CD4-positive, alpha-beta memory T cell (primary cell): ENCODE measurements at regions not wholly inside any gene's neighbourhood (a gene's known extent, or its start where the extent isn't known, plus 50 kb on each side); places are given as distances from the start of the nearest gene placed in this dataset.
A peak's percentile ranks its signal among the peaks of the same experiment; 100 is the strongest.

Experiments used
- CTCF ChIA-PET: fragments of 350-600 bp; sonication (Branson Sonifier 250); formaldehyde crosslinking; loops from one replicate; lab custom pipeline; 2021; ENCODE audit warnings: inconsistent platforms; ENCODE audit not compliant: partially characterized antibody; lab: Charles Lee
- POLR2A ChIA-PET: fragments of 350-600 bp; sonication (Branson Sonifier 250); formaldehyde crosslinking; loops from one replicate; lab custom pipeline; 2021; ENCODE audit not compliant: partially characterized antibody; lab: Charles Lee
- DNase-seq, 5 donors: peaks; one replicate each; pipeline versions ENCODE4 v3.0.0 to v3.0.0-alpha.2; 2020 to 2022; ENCODE audit warnings: mixed read lengths in 1 of 5
- H3K27ac ChIP-seq: one replicate; pipeline ENCODE4 v1.7.0; 2013; ENCODE audit warnings: low read depth, low read length
- H3K27me3 ChIP-seq: 2 replicates; pipeline ENCODE4 v1.7.0; 2013; ENCODE audit warnings: mild to moderate bottlenecking, low read length, moderate library complexity; ENCODE audit not compliant: insufficient read depth
- H3K36me3 ChIP-seq: 2 replicates; pipeline ENCODE4 v1.7.0; 2013; ENCODE audit warnings: mild to moderate bottlenecking, low read length, moderate library complexity; ENCODE audit not compliant: insufficient read depth
- H3K4me1 ChIP-seq: 2 replicates; pipeline ENCODE4 v1.7.0; 2013; ENCODE audit warnings: mild to moderate bottlenecking, low read length, moderate library complexity; ENCODE audit not compliant: insufficient read depth
- H3K4me3 ChIP-seq, 2 donors: one replicate each; pipeline ENCODE4 v1.7.0; 2013; ENCODE audit warnings: low read length in 2 of 2, mild to moderate bottlenecking in 1 of 2
- H3K9me3 ChIP-seq, 2 donors: one replicate each; pipeline ENCODE4 v1.7.0; 2013; ENCODE audit warnings: low read length in 2 of 2, control low read depth in 1 of 2; ENCODE audit not compliant: control insufficient read depth in 1 of 2
- H3K27ac Mint-ChIP-seq, 7 donors: one replicate each; pipeline ENCODE4 v1.8.0; 2020 to 2021; ENCODE audit warnings: mixed read lengths in 7 of 7, mild to moderate bottlenecking in 6 of 7, inconsistent platforms in 3 of 7, moderate library complexity in 3 of 7
- H3K27me3 Mint-ChIP-seq, 2 donors: one replicate each; pipeline ENCODE4 v1.8.0; 2020 to 2021; ENCODE audit warnings: mixed read lengths in 2 of 2
- H3K36me3 Mint-ChIP-seq, 2 donors: one replicate each; pipeline ENCODE4 v1.8.0; 2020 to 2021; ENCODE audit warnings: mixed read lengths in 2 of 2, inconsistent platforms in 1 of 2, mild to moderate bottlenecking in 1 of 2
- H3K4me1 Mint-ChIP-seq, 4 donors: one replicate each; pipeline ENCODE4 v1.8.0; 2020 to 2021; ENCODE audit warnings: mixed read lengths in 4 of 4, mild to moderate bottlenecking in 1 of 4
- H3K4me3 Mint-ChIP-seq, 8 donors: one replicate each; pipeline ENCODE4 v1.8.0; 2020 to 2021; ENCODE audit warnings: mixed read lengths in 8 of 8, mild to moderate bottlenecking in 7 of 8, moderate library complexity in 6 of 8, inconsistent platforms in 3 of 8
- H3K9me3 Mint-ChIP-seq, 8 donors: one replicate each; pipeline ENCODE4 v1.8.0; 2020 to 2021; ENCODE audit warnings: mixed read lengths in 8 of 8, mild to moderate bottlenecking in 5 of 8, inconsistent platforms in 3 of 8, moderate library complexity in 1 of 8
- intact Hi-C: fragments of 100-400 bp; cut with micrococcal nuclease; formaldehyde crosslinking; loops from one replicate; pipeline ENCODE4 v1.15.1; 2023

DNA sequence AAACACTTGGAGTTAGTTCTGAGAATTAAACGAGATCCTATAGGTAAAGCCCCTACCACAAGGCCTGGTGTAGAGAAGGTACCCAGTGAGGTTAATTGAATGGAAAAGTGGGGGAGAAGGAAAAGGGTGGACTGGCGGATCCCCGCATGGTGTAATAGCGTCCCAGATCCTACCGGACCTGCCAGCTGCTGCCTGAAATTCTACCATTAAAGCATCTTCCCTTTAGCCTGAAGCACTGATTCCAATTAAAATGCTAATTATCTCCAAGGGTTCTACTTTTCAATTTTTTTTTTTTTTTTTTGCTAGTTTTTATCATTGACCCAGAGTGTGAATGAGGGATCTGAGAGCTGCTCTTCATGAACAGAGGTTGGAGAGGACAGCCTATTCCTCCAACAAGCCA is 237.9 kb downstream of the TLE3 start:
- Mint-ChIP-seq H3K4me1 (peaks cover 3 to 8% (median 6%) of the 10 kb centered on the region in 4 donors), H3K27me3 (no peaks in the 10 kb centered on the region), H3K9me3 (peaks cover 0 to 3% (median 0%) of the 10 kb centered on the region in 8 donors), H3K27ac (no peak overlapping the region), H3K36me3 (no peaks in the 10 kb centered on the region), H3K4me3 (no peak overlapping the region)
- no peak for DNase-seq
- no peaks in the 10 kb centered on the region for H3K9me3 ChIP-seq
- ChIA-PET POLR2A (no interaction called here), CTCF (interaction anchor here (0.6 to 1.2 kb wide), 4 partner anchors 24 to 628 kb away, joined by 3 to 4 read pairs (median 4); no protein-coding TSS in a partner anchor)
- intact Hi-C loops = no loop called here
- H3K27me3 ChIP-seq = no peaks in the 10 kb centered on the region
- no peak overlapping the region for H3K27ac ChIP-seq
- H3K4me3 ChIP-seq = no peak overlapping the region
- H3K36me3 ChIP-seq = no peaks in the 10 kb centered on the region
- peaks cover 15% of the 10 kb centered on the region for H3K4me1 ChIP-seq

DNA sequence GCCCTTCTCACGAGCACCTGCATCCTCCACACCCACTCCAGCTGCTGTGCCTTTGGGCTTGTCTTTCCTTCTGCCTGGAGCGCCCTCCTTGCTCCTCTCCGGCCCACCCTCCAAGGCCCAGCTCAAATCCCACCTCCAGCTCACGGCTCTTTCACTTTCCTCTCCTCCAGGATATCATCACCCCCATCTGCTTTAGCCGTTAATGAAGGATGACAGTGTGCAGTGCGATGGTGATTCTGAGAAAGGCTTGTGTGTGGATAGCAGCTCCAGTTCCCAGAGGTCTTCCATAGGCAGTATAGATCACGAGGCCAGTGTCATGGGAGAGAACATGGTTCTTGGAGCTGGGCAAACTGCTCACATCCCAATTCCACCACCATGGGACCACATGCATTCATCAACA is 237.4 kb downstream of the TLE3 start:
- no peaks in the 10 kb centered on the region for H3K27me3 Mint-ChIP-seq
- H3K36me3 ChIP-seq = no peaks in the 10 kb centered on the region
- intact Hi-C loops = no loop called here
- ChIA-PET CTCF (interaction anchor here (0.6 kb wide), 1 partner anchor 628 kb away, joined by 4 read pairs; no protein-coding TSS in a partner anchor), POLR2A (no interaction called here)
- H3K4me3 Mint-ChIP-seq = no peak overlapping the region
- peaks cover 0 to 3% (median 0%) of the 10 kb centered on the region in 8 donors for H3K9me3 Mint-ChIP-seq
- H3K27me3 ChIP-seq = no peaks in the 10 kb centered on the region
- H3K27ac Mint-ChIP-seq = no peak overlapping the region
- peaks cover 15% of the 10 kb centered on the region for H3K4me1 ChIP-seq
- no peaks in the 10 kb centered on the region for H3K9me3 ChIP-seq
- no peak overlapping the region for H3K27ac ChIP-seq
- H3K4me1 Mint-ChIP-seq = peaks cover 3 to 8% (median 6%) of the 10 kb centered on the region in 4 donors
- H3K36me3 Mint-ChIP-seq = no peaks in the 10 kb centered on the region
- no peak for DNase-seq
- no peak overlapping the region for H3K4me3 ChIP-seq

DNA sequence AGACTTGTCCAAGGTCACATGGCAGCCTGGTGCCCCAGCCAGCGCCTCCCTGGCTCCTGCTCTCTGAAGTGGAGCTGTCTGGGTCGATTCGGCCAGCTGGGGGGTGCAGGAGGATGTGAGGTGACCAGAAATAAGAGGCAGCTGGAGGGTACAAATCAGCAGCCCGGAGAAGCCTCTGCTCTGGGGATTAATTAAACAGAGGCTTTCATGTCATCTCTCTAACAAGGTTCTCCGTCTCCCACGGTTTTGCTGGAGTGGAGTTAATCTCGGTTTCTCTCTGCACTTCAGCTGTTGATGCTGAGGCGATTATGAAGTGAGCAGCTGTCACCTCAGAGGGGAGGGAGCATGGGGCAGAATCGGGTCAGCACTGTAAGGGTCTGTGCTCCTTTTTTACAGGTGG is 236.8 kb downstream of the TLE3 start:
- peaks cover 3 to 8% (median 6%) of the 10 kb centered on the region in 4 donors for H3K4me1 Mint-ChIP-seq
- no peaks in the 10 kb centered on the region for H3K36me3 ChIP-seq
- no peak overlapping the region for H3K4me3 Mint-ChIP-seq
- ChIA-PET CTCF (no interaction called here), POLR2A (no interaction called here)
- H3K27me3 Mint-ChIP-seq = no peaks in the 10 kb centered on the region
- no peaks in the 10 kb centered on the region for H3K9me3 ChIP-seq
- H3K9me3 Mint-ChIP-seq = peaks cover 0 to 3% (median 0%) of the 10 kb centered on the region in 8 donors
- no peaks in the 10 kb centered on the region for H3K36me3 Mint-ChIP-seq
- H3K27ac ChIP-seq = no peak overlapping the region
- no peak for DNase-seq
- H3K27ac Mint-ChIP-seq = no peak overlapping the region
- peaks cover 15% of the 10 kb centered on the region for H3K4me1 ChIP-seq
- no peaks in the 10 kb centered on the region for H3K27me3 ChIP-seq
- H3K4me3 ChIP-seq = no peak overlapping the region
- intact Hi-C loops = no loop called here

DNA sequence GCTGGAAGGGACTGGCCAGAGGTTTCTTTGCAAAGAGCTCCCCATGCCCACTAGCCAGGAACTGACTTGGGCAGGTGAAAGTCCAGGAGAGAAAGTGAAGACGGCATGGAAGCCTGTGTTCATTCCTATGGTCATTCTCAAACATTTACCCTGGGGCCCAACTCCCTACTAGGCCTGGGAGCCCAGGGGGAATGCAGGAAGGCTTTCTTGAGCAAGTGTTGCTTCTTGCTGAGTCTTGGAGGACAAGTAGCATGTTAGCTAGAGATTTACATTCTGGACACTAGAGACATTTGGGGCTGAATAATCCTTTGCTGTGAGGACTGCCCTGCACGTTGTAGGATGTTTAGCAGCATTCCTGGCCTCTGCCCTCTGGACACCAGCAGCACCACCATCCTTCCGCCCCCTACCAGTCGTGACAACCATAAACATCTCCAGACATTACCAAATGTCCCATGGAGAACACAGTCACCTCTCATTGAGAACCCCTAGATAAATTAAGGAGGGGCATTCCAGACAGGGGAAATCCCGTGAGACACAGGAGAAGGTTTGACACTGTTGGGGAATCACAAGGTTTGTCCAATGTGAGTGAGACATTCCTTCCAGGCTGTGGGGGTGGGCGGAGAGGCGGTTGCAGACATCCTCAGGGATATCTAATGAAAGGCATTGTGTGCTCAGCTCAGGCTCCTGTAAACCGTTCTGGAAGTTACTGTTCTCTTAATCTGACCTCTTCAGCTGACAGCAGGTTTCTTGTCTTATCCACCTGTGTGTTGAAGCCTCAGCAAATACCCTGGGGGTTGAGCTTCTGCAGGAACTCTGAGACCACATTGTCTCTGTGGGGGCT is 236.2 kb downstream of the TLE3 start:
- peaks cover 15% of the 10 kb centered on the region for H3K4me1 ChIP-seq
- ChIA-PET CTCF (no interaction called here), POLR2A (no interaction called here)
- intact Hi-C loops = no loop called here
- no peak overlapping the region for H3K27ac ChIP-seq
- H3K36me3 Mint-ChIP-seq = no peaks in the 10 kb centered on the region
- H3K27me3 Mint-ChIP-seq = no peaks in the 10 kb centered on the region
- no peaks in the 10 kb centered on the region for H3K36me3 ChIP-seq
- H3K27me3 ChIP-seq = no peaks in the 10 kb centered on the region
- DNase-seq = no peak
- peak overlapping the region in 1 of 7 donors; percentile 61 for H3K27ac Mint-ChIP-seq
- H3K4me3 ChIP-seq = no peak overlapping the region
- H3K4me1 Mint-ChIP-seq = peaks cover 3 to 8% (median 6%) of the 10 kb centered on the region in 4 donors
- H3K9me3 Mint-ChIP-seq = peaks cover 0 to 3% (median 0%) of the 10 kb centered on the region in 8 donors
- H3K4me3 Mint-ChIP-seq = no peak overlapping the region
- no peaks in the 10 kb centered on the region for H3K9me3 ChIP-seq

GRCh38 chr15:69862540-69862939 is 235.2 kb downstream of the TLE3 start:
- Histone ChIP-seq H3K27me3 (no peaks in the 10 kb centered on the region), H3K4me1 (peaks cover 11% of the 10 kb centered on the region), H3K27ac (no peak overlapping the region), H3K4me3 (no peak overlapping the region), H3K36me3 (no peaks in the 10 kb centered on the region), H3K9me3 (no peaks in the 10 kb centered on the region)
- Mint-ChIP-seq H3K27ac (no peak overlapping the region), H3K4me1 (peaks cover 3 to 6% (median 5%) of the 10 kb centered on the region in 4 donors), H3K9me3 (peaks cover 0 to 4% (median 0%) of the 10 kb centered on the region in 8 donors), H3K4me3 (no peak overlapping the region), H3K36me3 (no peaks in the 10 kb centered on the region), H3K27me3 (no peaks in the 10 kb centered on the region)
- no peak for DNase-seq
- POLR2A ChIA-PET = no interaction called here
- intact Hi-C loops = no loop called here
- CTCF ChIA-PET = no interaction called here

GRCh38 chr15:69863446-69863845 is 234.3 kb downstream of the TLE3 start:
- intact Hi-C loops = no loop called here
- H3K27me3 Mint-ChIP-seq = no peaks in the 10 kb centered on the region
- Histone ChIP-seq H3K9me3 (no peaks in the 10 kb centered on the region), H3K27ac (no peak overlapping the region), H3K27me3 (no peaks in the 10 kb centered on the region), H3K4me1 (peaks cover 2% of the 10 kb centered on the region), H3K4me3 (no peak overlapping the region), H3K36me3 (no peaks in the 10 kb centered on the region)
- no peaks in the 10 kb centered on the region for H3K4me1 Mint-ChIP-seq
- no peak for DNase-seq
- peaks cover 0 to 4% (median 0%) of the 10 kb centered on the region in 8 donors for H3K9me3 Mint-ChIP-seq
- ChIA-PET POLR2A (no interaction called here), CTCF (no interaction called here)
- no peak overlapping the region for H3K27ac Mint-ChIP-seq
- H3K4me3 Mint-ChIP-seq = no peak overlapping the region
- no peaks in the 10 kb centered on the region for H3K36me3 Mint-ChIP-seq

GRCh38 chr15:69865369-69865768 is 232.3 kb downstream of the TLE3 start:
- Mint-ChIP-seq H3K4me1 (no peaks in the 10 kb centered on the region), H3K27ac (no peak overlapping the region), H3K9me3 (peaks cover 0 to 2% (median 0%) of the 10 kb centered on the region in 8 donors), H3K36me3 (no peaks in the 10 kb centered on the region), H3K4me3 (no peak overlapping the region), H3K27me3 (peaks cover 2% of the 10 kb centered on the region in 2 donors)
- ChIA-PET POLR2A (no interaction called here), CTCF (no interaction called here)
- Histone ChIP-seq H3K27me3 (no peaks in the 10 kb centered on the region), H3K4me1 (no peaks in the 10 kb centered on the region), H3K36me3 (no peaks in the 10 kb centered on the region), H3K27ac (no peak overlapping the region), H3K4me3 (no peak overlapping the region), H3K9me3 (no peaks in the 10 kb centered on the region)
- DNase-seq = no peak
- intact Hi-C loops = no loop called here
